Prostate gland (tissue), 2 donors: ENCODE measurements at regions not wholly inside any gene's neighbourhood (a gene's known extent, or its start where the extent isn't known, plus 50 kb on each side); places are given as distances from the start of the nearest gene placed in this dataset.

ENCODE experiments used
- POLR2AphosphoS5 ChIP-seq: sonication (generic); formaldehyde crosslinking; IDR thresholded peaks from one replicate; pipeline ENCODE4 v1.6.1; 2017; ENCODE audit warnings: antibody characterized with exemption
- TF ChIP-seq, protein P1 (sequence below), 4 experiments: fragments of 200-600 bp in 2 of 4; fragments of 450-650 bp in 2 of 4; sonication (generic) in 2 of 4; IDR thresholded peaks; 1 replicate in 3 of 4; 2 replicates in 1 of 4; pipeline ENCODE4 v1.5.1; 2016 to 2019; ENCODE audit warnings: antibody characterized with exemption in 4 of 4, mild to moderate bottlenecking in 2 of 4, moderate library complexity in 2 of 4

DNA sequence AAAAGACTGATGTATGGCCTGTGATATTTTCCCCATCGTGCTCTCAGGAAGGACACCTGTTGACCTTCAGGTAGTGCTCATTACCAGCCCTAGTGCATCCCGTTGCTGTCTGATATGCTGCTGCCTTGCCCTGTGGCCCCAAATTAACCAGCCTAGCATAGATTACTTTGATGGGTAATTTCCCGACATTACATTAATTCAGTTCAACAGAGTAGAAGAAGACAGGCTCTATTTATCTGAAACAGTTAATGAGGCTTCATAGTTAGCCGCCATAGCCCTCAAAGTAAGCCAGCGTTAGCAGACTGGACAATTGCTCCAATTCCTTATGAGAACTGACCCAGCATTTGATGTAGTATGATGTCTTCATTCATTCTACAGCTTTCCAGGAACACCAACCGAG is 257.6 kb downstream of the OLFM3 start:
- no peak for TF ChIP-seq POLR2AphosphoS5
- TF ChIP-seq, protein P1, sequence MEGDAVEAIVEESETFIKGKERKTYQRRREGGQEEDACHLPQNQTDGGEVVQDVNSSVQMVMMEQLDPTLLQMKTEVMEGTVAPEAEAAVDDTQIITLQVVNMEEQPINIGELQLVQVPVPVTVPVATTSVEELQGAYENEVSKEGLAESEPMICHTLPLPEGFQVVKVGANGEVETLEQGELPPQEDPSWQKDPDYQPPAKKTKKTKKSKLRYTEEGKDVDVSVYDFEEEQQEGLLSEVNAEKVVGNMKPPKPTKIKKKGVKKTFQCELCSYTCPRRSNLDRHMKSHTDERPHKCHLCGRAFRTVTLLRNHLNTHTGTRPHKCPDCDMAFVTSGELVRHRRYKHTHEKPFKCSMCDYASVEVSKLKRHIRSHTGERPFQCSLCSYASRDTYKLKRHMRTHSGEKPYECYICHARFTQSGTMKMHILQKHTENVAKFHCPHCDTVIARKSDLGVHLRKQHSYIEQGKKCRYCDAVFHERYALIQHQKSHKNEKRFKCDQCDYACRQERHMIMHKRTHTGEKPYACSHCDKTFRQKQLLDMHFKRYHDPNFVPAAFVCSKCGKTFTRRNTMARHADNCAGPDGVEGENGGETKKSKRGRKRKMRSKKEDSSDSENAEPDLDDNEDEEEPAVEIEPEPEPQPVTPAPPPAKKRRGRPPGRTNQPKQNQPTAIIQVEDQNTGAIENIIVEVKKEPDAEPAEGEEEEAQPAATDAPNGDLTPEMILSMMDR (IDR thresholded peaks at IDR 0.05): no peak
